Hematopoietic multipotent progenitor cell treated with erythropoietin and hydrocortisone succinate and interleukin-3 and kit ligand, for 8 days (in vitro differentiated cells): ENCODE measurements at regions not wholly inside any gene's neighbourhood (a gene's known extent, or its start where the extent isn't known, plus 50 kb on each side); places are given as distances from the start of the nearest gene placed in this dataset.

Experiments
- DNase-seq: peaks from one replicate; pipeline ENCODE4 v3.0.0-alpha.2; 2015

- DNase-seq, result no peak
Observed at GRCh38 chr15:25051399-25052154, 96.8 kb downstream of the SNRPN start.

GRCh38 chr15:25052191-25052999 lies 97.6 kb downstream of the SNRPN start:
- DNase-seq, result no peak

DNA sequence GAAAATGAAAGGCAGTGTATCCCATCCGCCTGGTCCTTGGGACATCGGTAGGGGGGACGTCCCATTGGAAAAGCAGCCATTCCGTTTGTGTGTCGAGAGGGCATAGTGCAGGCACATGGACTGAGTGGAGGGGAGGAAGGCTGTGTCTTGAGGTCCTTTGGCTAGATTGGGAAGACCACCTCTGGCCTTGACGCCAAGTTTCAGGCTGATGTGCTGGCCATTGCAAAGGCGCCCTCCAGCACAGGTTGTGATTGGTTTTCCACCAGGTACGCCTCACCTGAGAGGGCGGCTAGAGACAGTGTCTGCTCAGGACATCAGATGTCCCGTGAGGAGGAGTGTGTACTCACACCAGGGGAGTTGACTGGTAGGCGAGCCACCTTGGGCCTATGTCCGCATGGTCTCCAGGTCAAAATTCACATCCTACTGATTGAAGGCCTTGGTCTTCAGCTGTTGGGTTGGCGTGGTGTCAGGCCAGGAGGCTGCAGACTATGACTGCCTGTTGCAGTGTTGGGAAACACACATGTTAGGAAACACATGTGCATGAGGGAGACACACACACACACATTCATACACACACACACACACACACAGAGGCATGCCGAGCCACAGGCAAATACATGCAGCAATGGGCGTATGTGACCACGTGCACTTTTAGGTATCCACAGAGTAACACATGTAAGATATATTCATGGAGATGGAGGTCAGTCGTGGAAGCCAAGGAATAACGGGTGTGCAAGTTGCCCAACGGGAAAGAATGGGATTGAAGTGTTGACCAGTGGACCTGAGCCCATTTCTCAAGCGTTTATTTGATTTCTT lies 98.4 kb downstream of the SNRPN start:
- no peak for DNase-seq

GRCh38 chr15:25054329-25054728 lies 99.5 kb downstream of the SNRPN start:
- no peak for DNase-seq

DNA sequence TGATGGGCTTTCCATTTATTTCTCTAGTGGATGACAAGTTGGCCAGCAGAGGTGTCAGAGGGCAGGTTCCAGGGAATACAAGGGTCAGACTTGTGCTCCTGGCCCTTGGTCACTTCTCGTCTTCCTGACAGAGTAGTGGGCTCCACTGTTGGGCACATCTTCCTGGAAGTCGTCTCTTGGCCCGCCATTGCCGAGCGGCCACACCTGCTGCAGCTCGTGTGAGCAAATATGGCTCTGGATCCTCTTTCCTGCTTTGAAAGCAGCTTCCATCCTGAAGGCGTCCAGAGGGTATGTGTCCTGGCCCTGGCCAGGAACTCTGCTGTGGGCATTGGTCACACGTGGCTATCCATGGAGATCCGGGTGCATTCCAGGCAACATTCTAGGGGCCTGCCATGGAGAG lies 100.2 kb downstream of the SNRPN start:
- DNase-seq, result no peak

DNA sequence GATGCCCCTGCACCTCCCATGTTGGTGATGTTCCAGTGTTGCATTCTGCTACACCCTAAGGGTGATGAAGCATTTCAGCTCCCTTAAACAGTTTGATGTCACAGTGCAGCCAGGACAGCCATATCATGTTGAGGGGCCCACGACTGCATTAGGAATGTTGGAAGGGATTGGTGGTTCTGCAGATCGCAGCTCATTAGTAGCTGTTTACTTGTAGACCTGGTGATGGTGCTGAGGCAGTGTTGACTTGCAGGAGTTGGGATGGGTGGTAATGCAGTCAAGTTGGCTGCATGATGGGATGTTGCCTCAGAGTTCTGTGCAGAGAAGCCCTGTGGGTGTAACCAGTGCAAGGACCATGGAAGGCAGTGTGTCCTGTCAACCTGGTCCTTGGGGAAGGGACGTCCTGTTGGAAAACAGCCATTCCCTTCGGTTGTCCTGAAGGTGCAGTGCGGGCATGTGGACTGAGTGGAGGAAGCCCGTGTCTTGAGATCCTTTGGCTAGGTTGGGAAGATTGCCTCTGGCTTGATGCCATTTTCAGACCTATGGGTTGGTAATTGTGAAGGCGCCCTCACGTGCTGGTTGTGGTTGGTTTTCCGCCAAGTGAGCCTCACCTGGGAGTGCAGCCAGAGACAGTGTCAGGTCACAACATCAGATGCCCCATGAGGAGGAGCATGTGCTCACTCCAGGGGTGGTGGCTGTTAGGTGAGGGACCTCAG lies 100.7 kb downstream of the SNRPN start:
- DNase-seq, result no peak

DNA sequence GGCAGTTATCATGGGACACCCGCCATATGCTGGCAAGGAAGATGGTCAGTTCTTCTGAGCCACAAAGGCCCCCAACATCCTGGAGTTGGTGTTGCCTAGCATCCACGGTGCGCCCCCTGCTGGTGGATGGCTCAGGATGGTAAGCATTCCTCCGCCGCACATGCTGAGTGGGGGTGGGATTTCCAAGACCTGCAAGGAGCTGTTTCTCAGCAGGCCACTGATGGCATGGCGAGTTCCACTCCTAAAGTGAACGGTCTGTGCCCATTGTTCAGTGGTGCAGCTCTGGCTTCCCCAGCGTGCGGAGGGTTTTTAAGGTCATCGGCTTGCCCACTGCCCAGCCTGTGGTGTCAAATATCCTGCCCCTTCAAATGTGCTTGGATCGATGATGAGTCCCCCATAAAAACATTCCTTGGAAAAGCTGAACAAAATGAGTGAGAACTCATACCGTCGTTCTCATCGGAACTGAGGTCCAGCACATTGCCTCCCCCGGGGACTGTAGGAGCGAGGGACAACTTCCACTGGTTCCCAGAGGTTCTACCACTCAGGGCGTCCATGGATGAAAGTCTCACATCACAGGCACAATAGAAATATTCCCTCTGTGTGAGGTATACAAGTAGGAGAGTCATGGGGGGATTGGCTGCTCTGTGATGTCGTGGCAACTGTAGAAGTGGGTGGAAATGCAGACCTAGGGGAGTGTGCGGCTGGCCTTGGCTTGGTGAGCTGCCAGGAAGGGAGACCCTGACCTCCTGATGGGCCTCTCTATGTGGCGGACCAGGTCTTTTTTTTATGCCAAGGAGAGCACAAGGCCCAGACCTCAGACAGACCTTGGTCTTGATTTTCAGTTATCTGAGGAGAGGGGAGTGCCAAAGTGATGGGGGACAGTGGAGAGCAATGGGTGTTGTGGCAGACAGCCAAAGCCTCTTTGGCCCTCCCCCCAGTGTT lies 102.0 kb downstream of the SNRPN start:
- no peak for DNase-seq

GRCh38 chr15:25057574-25057973 lies 102.8 kb downstream of the SNRPN start:
- no peak for DNase-seq

- no peak for DNase-seq
Observed at GRCh38 chr15:25058080-25058785, 103.4 kb downstream of the SNRPN start.

DNA sequence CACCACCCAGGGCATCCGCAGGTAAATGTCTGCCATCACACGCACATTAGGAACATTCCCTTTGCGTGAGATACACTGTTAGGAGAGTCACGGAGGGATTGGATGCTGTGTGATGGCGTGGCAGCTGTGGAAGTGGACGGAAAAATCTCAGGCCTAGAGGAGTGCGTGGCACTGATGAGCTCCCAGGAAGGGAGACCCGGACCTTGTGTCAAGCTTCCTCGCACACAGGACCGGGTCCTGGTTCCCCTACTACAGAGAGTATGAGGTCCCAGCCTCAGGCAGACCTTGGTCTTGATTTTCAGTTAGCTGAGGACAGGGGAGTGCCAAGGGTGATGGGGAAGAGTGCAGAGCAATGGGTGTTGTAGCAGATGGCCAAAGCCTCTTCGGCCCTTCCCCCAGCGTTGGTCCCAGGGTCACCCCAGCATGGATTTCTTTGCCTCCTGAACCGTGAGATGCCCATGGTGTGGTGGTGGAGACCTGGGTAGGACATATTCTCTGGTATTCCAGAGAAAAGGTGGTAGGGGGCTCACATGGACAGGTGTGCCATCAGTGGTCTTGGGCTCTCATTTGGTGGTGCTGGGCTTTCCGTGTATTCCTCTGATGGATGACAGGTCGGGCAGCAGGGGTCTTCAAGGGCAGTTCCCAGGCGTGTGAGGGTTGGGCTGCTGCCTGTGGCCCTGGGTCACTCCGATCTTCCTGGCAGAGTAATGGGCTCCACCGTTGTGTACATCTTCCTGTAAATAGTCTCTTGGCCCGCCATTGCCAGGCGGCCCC lies 105.1 kb downstream of the SNRPN start:
- no peak for DNase-seq

GRCh38 chr15:25060472-25060803 lies 105.7 kb downstream of the SNRPN start:
- DNase-seq, result no peak

- DNase-seq, result no peak
Observed at GRCh38 chr15:25060996-25061620, 106.3 kb downstream of the SNRPN start.

DNA sequence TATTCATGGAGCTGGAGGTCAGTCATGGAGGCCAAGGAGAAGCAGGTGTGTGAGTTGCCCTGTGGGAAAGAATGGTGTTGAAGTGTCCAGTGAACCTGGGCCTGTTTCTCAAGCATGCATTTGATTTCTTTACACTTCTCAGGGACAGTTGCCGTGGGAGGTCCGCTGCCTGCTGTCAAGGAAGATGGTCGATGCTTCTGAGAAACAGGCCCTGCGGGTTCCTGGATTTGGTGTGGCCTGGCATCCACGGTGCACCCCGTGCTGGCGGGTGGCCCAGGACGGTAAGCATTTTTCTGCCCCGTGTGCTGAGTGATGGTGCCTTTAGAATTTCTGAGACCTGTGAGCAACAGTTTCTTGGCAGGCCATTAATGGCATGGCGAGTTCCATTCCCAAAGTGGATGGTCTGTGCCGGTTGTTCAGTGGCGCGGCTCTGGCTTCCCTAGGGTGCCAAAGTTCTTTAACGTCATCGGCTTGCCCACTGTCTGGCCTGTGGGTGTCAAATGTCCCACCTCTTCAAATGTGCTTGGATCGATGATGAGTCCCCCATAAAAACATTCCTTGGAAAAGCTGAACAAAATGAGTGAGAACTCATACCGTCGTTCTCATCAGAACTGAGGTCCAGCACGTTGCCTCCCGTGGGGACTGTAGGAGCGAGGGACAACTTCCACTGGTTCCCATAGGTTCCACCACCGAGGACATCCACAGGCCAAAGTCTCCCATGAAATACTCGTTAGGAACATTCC lies 107.2 kb downstream of the SNRPN start:
- no peak for DNase-seq

GRCh38 chr15:25062551-25063430 lies 108.0 kb downstream of the SNRPN start:
- no peak for DNase-seq

DNA sequence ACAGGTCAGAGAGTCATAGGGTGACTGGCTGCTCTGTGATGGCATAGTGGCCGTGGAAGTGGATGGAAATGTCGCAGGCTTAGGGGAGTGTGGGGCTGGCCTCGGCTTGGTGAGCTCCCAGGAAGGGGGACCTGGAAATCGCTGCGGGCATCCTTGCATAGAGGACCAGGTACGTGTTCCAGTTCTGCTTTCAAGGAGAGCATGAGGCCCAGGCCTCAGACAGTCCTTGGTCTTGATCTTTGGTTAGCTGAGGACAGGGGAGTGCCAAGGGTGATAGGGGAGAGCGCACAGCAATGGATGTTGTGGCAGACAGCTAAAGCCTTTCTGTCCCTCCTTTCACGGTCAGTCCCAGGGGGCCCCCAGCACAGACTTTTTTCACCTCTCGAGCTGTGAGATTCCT lies 110.5 kb downstream of the SNRPN start:
- no peak for DNase-seq

- DNase-seq, result no peak
Observed at GRCh38 chr15:25065876-25066275, 111.1 kb downstream of the SNRPN start.

- no peak for DNase-seq
Observed at GRCh38 chr15:25066708-25067107, 111.9 kb downstream of the SNRPN start.

DNA sequence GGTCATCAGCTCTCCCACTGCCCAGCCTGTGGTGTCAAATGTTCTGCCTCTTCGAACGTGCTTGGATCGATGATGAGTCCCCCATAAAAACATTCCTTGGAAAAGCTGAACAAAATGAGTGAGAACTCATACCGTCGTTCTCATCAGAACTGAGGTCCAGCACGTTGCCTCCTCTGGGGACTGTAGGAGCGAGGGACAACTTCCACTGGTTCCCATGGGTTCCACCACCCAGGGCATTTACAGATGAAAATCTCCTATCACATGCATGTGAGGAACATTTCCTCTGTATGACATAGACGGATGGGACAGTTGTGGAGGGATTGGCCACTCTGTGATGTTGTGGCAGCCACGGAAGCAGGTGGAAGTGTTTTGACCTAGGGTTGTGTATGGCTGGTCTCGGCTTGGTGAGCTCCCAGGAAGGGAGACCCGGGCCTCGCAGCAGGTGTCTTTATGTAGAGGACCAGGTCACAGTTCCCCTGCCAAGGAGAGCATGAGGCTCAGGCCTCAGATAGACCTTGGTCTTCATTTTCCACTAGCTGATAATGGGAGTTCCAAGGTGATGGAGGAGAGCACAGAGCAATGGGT lies 113.0 kb downstream of the SNRPN start:
- DNase-seq, result no peak
